GM12892 (cell line): ENCODE measurements at regions not wholly inside any gene's neighbourhood (a gene's known extent, or its start where the extent isn't known, plus 50 kb on each side); places are given as distances from the start of the nearest gene placed in this dataset.

ENCODE experiments used
- POLR2A ChIP-seq: IDR thresholded peaks from 2 replicates; pipeline ENCODE4 v1.6.1; 2011; ENCODE audit warnings: low read depth, low read length, control low read depth
- POLR2AphosphoS5 ChIP-seq: IDR thresholded peaks from 2 replicates; pipeline ENCODE4 v1.6.1; 2011; ENCODE audit warnings: low read depth, low read length, control low read depth
- TAF1 ChIP-seq: IDR thresholded peaks from 2 replicates; pipeline ENCODE4 v1.6.1; 2011; ENCODE audit warnings: low read depth, mild to moderate bottlenecking, control low read depth, low read length, borderline replicate concordance

GRCh38 chr4:127525608-127526007, 107.1 kb upstream of the INTU start:
- TF ChIP-seq POLR2A (no peak), TAF1 (no peak), POLR2AphosphoS5 (no peak)
